ENCODE measurements at regions not wholly inside any gene's neighbourhood (a gene's known extent, or its start where the extent isn't known, plus 50 kb on each side); places are given as distances from the start of the nearest gene placed in this dataset.

DNA sequence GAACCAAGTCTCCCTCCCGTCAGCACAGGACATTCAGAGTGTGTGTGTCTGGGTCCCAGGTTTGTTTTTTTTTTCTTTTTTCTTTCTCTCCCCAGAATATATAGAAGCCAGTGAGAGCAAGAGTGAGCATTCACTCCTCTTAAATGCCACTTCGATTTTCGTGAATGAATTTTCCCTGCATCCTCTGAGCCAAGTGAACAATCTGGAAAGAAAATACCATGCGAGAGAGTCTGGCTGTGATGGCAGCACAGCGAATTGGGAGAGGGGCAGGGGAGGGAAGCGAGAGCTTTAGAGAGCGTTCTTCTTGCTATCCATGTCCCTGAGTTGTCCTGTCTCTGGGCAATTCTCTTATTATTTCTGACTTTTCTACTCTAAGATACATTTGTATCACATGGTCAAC, 76.0 kb upstream of the RAB3GAP2 start:
- TF ChIP-seq, protein P1, sequence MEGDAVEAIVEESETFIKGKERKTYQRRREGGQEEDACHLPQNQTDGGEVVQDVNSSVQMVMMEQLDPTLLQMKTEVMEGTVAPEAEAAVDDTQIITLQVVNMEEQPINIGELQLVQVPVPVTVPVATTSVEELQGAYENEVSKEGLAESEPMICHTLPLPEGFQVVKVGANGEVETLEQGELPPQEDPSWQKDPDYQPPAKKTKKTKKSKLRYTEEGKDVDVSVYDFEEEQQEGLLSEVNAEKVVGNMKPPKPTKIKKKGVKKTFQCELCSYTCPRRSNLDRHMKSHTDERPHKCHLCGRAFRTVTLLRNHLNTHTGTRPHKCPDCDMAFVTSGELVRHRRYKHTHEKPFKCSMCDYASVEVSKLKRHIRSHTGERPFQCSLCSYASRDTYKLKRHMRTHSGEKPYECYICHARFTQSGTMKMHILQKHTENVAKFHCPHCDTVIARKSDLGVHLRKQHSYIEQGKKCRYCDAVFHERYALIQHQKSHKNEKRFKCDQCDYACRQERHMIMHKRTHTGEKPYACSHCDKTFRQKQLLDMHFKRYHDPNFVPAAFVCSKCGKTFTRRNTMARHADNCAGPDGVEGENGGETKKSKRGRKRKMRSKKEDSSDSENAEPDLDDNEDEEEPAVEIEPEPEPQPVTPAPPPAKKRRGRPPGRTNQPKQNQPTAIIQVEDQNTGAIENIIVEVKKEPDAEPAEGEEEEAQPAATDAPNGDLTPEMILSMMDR (conservative IDR thresholded peaks at IDR 0.05; ENCODE audit: low read depth, low read length) = no peak
- no peak for DNase-seq (ENCODE audit: low read depth)
- no peak overlapping the region for H3K4me3 ChIP-seq (ENCODE audit: low read depth, low read length)

DNA sequence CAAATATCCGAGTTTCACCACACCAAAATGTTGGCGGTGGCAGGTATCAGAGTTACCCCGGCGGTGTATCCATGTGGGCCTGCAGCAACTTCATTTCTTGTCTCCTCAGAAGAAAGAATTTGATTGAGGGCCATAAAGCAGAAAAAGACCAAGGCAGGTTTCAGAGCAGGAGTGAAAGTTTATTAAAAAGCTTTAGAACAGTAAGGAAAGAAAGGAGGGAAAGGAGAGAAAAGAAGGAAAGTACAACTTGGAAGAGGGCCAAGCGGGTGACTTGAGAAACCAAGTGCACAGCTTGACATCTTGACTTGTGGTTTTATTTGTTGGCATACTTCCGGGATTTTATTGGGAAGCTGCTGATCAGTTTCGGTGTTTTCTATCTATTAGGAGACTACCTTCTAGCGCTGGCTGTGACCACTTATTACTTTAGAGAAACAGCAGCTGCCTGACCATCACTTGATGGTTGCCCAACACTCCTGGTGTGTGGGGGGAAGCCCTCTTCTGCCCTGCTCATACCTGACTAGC, 75.5 kb upstream of the RAB3GAP2 start:
- TF ChIP-seq, protein P1 (conservative IDR thresholded peaks at IDR 0.05; ENCODE audit: low read depth, low read length) = no peak
- DNase-seq (ENCODE audit: low read depth) = no peak
- H3K4me3 ChIP-seq (ENCODE audit: low read depth, low read length) = no peak overlapping the region

DNA sequence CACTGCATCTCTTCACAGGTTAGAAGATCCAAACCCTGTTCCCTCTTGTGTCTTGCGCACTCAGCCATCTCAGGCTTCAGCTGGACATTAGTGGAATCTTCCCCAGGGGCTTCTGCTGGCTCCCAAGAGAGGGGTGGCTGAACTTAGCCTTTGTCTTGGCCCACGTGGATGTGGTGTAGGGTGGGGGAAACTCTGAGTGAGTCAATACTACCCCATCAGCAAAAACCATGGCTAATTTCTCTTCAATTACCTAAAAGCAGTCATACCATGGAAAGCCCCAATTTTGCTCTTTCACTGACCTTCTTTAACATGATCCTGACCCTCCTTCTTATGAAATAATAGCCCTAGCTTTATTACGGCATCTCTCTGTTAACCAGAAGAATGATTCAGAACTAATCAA, 72.5 kb upstream of the RAB3GAP2 start:
- TF ChIP-seq, protein P1 (conservative IDR thresholded peaks at IDR 0.05; ENCODE audit: low read depth, low read length) = no peak
- DNase-seq (ENCODE audit: low read depth) = no peak
- H3K4me3 ChIP-seq (ENCODE audit: low read depth, low read length) = no peak overlapping the region

DNA sequence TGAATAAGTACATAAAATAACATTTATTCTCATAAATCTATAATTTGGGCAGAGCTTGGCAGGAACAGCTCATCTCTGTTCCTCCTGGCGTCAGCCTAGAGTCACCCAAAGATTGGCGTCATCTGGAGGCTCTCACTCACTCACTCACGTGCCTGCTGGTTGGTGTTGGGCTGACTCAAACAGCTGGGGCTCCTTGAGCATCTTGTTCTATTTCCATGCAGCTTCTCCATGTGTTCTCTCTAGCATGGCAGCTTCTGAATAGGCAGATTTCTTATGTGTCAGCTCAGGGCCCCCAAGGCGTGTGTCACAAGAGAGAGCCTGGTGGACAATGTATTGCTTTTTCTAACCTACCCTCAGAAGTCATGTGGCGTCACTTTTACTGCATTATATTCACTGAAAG, 70.6 kb upstream of the RAB3GAP2 start:
- no peak for DNase-seq (ENCODE audit: low read depth)
- TF ChIP-seq, protein P1 (conservative IDR thresholded peaks at IDR 0.05; ENCODE audit: low read depth, low read length) = no peak
- no peak overlapping the region for H3K4me3 ChIP-seq (ENCODE audit: low read depth, low read length)

DNA sequence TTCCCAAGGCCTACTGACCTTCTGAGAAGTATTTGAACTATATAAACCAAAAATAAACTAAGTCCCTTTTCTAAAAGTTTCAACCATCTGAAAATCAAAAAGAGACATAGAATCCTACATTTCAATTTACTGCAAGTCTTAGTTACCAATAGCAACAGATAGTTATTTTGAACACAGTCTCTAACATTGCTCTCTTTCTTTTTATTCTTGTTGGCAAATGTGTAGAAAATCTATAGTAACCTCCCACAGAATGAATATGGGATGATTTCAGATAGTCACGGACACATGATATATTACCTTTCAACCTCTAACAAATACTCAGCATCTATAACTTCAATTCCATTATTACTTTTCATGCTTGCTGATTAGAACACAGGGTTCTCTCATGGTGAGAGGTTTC, 68.9 kb upstream of the RAB3GAP2 start:
- TF ChIP-seq, protein P1 (conservative IDR thresholded peaks at IDR 0.05; ENCODE audit: low read depth, low read length) = no peak
- no peak for DNase-seq (ENCODE audit: low read depth)
- H3K4me3 ChIP-seq (ENCODE audit: low read depth, low read length) = no peak overlapping the region

DNA sequence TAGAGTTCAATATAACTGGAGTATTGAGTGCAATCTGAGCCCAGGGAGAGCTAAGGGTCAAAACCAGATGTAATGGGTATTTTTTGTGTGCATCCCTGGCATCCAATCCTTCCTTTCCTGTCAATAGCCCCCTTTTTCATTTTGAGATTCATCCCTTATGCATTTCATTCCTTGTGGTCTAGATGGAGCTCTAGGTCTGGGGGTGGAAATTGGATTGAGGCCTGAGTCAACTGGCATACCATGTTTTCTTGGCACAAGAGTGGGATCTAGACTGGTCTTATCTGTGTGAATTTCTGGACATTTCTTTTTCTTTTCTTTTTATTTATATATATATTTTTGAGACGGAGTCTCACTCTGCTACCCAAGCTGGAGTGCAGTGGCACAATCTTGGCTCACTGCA, 67.3 kb upstream of the RAB3GAP2 start:
- H3K4me3 ChIP-seq (ENCODE audit: low read depth, low read length) = no peak overlapping the region
- DNase-seq (ENCODE audit: low read depth) = no peak
- TF ChIP-seq, protein P1 (conservative IDR thresholded peaks at IDR 0.05; ENCODE audit: low read depth, low read length) = no peak

DNA sequence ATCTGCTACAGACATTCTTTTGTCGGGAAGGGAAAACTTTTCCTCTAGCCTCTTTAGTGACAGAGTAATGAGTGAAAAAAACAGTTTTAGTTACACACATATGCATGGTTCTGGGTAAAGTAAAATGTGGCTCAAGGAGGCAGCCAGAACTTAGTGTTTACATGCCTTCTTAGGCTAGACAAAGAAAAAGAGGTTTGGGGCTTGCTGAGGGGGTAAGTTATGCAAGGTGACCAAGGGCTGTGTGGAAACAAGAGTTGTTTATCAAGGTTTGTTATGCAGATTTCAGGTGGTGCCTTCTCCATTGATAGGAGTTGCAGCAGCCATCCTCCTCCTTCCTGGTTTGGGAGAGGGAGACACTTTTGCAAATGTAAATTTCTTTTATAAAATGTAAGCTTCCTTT, 66.5 kb upstream of the RAB3GAP2 start:
- H3K4me3 ChIP-seq (ENCODE audit: low read depth, low read length) = no peak overlapping the region
- no peak for DNase-seq (ENCODE audit: low read depth)
- TF ChIP-seq, protein P1 (conservative IDR thresholded peaks at IDR 0.05; ENCODE audit: low read depth, low read length) = no peak
